KOPT-K1 (cell line): ENCODE measurements at regions not wholly inside any gene's neighbourhood (a gene's known extent, or its start where the extent isn't known, plus 50 kb on each side); places are given as distances from the start of the nearest gene placed in this dataset.
"Not testable (repeated sequence)": the region's sequence is repeated elsewhere in the genome, so short reads cannot be mapped to it uniquely, and the experiment has no call there.

Experiments used
- H3K27ac ChIP-seq: fragments of 200-600 bp; sonication (generic); 2 replicates; pipeline ENCODE4 v1.5.1; 2016; ENCODE audit warnings: antibody characterized with exemption, mild to moderate bottlenecking, low read depth, low read length; ENCODE audit not compliant: poor library complexity, severe bottlenecking
- H3K36me3 ChIP-seq: fragments of 200-600 bp; sonication (generic); 2 replicates; pipeline ENCODE4 v1.5.1; 2017; ENCODE audit warnings: antibody characterized with exemption, mild to moderate bottlenecking, low read length, moderate library complexity; ENCODE audit not compliant: insufficient read depth
- H3K9me3 ChIP-seq: fragments of 200-600 bp; sonication (generic); 2 replicates; pipeline ENCODE4 v1.5.1; 2017; ENCODE audit warnings: antibody characterized with exemption, low read length, mild to moderate bottlenecking; ENCODE audit not compliant: insufficient read depth, poor library complexity, severe bottlenecking

GRCh38 chr14:101630056-101630965 lies 69.0 kb downstream of the DIO3 start:
- Histone ChIP-seq H3K27ac (no peak overlapping the region), H3K36me3 (no peaks in the 10 kb centered on the region), H3K9me3 (no peaks in the 10 kb centered on the region)

GRCh38 chr14:101631199-101631598 lies 69.9 kb downstream of the DIO3 start:
- Histone ChIP-seq H3K9me3 (no peaks in the 10 kb centered on the region), H3K27ac (no peak overlapping the region), H3K36me3 (no peaks in the 10 kb centered on the region)

- not testable (repeated sequence) for H3K36me3 ChIP-seq, H3K27ac ChIP-seq, H3K9me3 ChIP-seq
Measured at GRCh38 chr14:101631970-101632369, 70.7 kb downstream of the DIO3 start.

- no peak overlapping the region for H3K27ac ChIP-seq
- no peaks in the 10 kb centered on the region for H3K36me3 ChIP-seq
- H3K9me3 ChIP-seq, result no peaks in the 10 kb centered on the region
Measured at GRCh38 chr14:101632520-101632919, 71.2 kb downstream of the DIO3 start.

- Histone ChIP-seq H3K36me3 (no peaks in the 10 kb centered on the region), H3K9me3 (no peaks in the 10 kb centered on the region), H3K27ac (no peak overlapping the region)
Measured at GRCh38 chr14:101633276-101633675, 72.0 kb downstream of the DIO3 start.

- Histone ChIP-seq H3K27ac (peak overlapping the region; percentile 26), H3K9me3 (no peaks in the 10 kb centered on the region), H3K36me3 (no peaks in the 10 kb centered on the region)
Measured at GRCh38 chr14:101634202-101634849, 73.0 kb downstream of the DIO3 start.

- Histone ChIP-seq H3K9me3 (no peaks in the 10 kb centered on the region), H3K27ac (no peak overlapping the region), H3K36me3 (no peaks in the 10 kb centered on the region)
Measured at GRCh38 chr14:101634850-101635748, 73.8 kb downstream of the DIO3 start.

GRCh38 chr14:101635749-101636560 lies 74.7 kb downstream of the DIO3 start:
- H3K9me3 ChIP-seq, result no peaks in the 10 kb centered on the region
- H3K27ac ChIP-seq, result no peak overlapping the region

GRCh38 chr14:101639241-101639833 lies 78.0 kb downstream of the DIO3 start:
- Histone ChIP-seq H3K9me3 (peaks cover 5% of the 10 kb centered on the region), H3K36me3 (no peaks in the 10 kb centered on the region), H3K27ac (no peak overlapping the region)

More at GRCh38 chr14:101635749-101636560, 74.7 kb downstream of the DIO3 start:
- H3K36me3 ChIP-seq, result no peaks in the 10 kb centered on the region

GRCh38 chr14:101643651-101644050 lies 82.4 kb downstream of the DIO3 start:
- no peaks in the 10 kb centered on the region for H3K36me3 ChIP-seq
- H3K27ac ChIP-seq, result no peak overlapping the region
- peaks cover 15% of the 10 kb centered on the region for H3K9me3 ChIP-seq

GRCh38 chr14:101654051-101654450 lies 92.8 kb downstream of the DIO3 start:
- Histone ChIP-seq H3K36me3 (no peaks in the 10 kb centered on the region), H3K9me3 (peaks cover 9% of the 10 kb centered on the region), H3K27ac (no peak overlapping the region)

- H3K27ac ChIP-seq, result no peak overlapping the region
- H3K36me3 ChIP-seq, result no peaks in the 10 kb centered on the region
- H3K9me3 ChIP-seq, result no peaks in the 10 kb centered on the region
Measured at GRCh38 chr14:101657372-101657771, 96.1 kb downstream of the DIO3 start.

- H3K9me3 ChIP-seq, result peaks cover 17% of the 10 kb centered on the region
- no peak overlapping the region for H3K27ac ChIP-seq
- no peaks in the 10 kb centered on the region for H3K36me3 ChIP-seq
Measured at GRCh38 chr14:101665478-101666078, 95.9 kb upstream of the PPP2R5C start.

GRCh38 chr14:101666264-101666663 lies 95.2 kb upstream of the PPP2R5C start:
- H3K36me3 ChIP-seq, result no peaks in the 10 kb centered on the region
- peaks cover 17% of the 10 kb centered on the region for H3K9me3 ChIP-seq
- no peak overlapping the region for H3K27ac ChIP-seq
